ENCODE measurements at regions not wholly inside any gene's neighbourhood (a gene's known extent, or its start where the extent isn't known, plus 50 kb on each side); places are given as distances from the start of the nearest gene placed in this dataset.

DNA sequence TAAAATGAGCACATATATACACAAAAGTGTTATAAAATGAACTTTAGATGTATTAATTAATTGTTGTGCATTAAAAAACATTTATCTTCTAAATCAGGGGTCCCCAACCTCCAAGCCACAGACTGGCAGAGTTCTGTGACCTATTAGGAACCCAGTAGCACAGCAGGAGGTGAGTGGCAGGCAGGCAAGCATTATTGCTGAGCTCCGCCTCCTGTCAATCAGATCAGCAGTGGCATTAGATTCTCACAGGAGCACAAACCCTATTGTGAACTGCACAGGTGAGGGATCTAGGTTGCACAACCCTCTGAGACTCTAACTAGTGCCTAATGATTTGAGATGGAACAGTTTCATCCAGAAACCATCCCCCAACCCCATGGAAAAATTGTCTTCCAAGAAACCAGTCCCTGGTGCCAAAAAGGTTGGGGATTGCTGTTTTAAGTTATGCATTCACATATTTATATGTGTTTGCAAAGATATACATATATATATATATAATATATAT lies 583.7 kb downstream of the KCNJ2 start:
- no peak for FAIRE-seq

DNA sequence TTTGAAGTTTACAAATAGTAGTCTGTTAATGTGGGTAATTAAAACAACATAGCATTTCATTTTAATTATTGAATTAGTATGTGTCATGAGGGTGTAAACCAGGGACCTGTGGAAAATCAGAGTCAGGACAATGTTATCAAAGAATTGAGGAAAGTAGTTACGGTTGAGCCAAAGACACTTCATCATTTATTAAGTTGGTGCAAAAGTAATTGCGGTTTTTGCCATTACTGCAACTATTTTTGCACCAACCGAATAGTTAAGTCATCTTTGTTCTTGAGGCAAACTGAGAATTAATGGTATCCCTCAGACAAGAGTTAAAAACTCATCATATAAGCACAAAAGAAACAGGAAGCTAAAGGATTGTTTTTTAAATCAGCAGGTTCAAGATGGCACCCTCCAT lies 593.7 kb downstream of the KCNJ2 start:
- FAIRE-seq: no peak

- peak; percentile 34 for FAIRE-seq
Observed at GRCh38 chr17:70767102-70767701, 597.9 kb downstream of the KCNJ2 start.

DNA sequence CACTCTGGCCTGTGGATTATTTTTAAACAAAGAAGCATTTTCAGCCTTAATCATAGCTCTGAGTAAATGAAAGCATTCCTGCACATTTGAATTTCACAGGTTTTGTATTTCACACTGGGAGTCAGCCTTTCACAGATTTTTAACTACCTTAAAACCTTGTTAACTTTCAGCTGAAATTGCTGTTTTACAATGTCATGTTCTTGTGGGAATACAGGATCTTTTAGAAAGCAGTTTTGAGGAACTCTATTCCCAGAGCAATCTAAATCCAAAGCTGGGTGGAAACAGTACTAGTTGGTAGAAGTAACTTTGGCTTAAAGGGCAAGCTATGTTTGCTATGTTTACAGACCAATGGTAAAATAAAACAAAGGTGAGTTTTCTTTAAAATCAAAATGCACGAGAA lies 600.6 kb downstream of the KCNJ2 start:
- no peak for FAIRE-seq

- no peak for FAIRE-seq
Observed at GRCh38 chr17:70771804-70772386, 602.6 kb downstream of the KCNJ2 start.

GRCh38 chr17:70772761-70773160 lies 603.4 kb downstream of the KCNJ2 start:
- no peak for FAIRE-seq

- no peak for FAIRE-seq
Observed at GRCh38 chr17:70773258-70773657, 603.9 kb downstream of the KCNJ2 start.

DNA sequence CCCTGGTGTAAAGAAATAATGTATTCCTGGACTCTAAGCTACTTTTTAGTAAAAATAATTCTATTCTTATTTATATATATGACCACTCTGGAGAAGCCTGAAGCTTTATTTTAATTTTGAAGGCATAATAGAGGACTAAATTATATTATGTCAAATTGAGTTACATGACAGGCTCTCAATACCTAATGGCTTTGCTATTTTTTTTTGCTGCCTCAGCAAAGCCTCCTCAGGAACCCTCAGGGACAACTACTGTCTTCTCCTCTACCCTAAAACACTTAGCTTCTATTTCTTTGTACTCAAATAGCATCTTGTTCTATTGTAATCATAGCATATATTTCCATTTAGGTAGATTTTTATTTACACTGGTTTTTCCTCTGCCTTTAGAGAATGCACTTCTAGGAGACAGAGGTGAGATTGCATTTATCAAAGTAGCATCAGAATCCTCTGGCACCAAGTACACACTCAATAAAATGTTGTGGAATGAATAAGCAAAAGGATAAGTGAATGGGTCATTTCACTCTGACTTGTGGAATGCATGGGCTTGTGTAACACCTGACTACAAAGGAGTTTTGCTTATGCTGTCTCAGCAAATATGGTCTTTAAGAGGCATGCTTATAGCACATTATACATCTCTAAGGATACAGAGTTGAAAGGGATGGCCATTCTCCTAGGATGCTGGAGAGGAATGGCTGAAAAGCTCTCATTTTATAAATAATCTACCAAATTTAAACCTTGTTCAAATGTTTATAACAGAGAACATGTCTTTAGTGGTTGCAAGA lies 605.2 kb downstream of the KCNJ2 start:
- no peak for FAIRE-seq

DNA sequence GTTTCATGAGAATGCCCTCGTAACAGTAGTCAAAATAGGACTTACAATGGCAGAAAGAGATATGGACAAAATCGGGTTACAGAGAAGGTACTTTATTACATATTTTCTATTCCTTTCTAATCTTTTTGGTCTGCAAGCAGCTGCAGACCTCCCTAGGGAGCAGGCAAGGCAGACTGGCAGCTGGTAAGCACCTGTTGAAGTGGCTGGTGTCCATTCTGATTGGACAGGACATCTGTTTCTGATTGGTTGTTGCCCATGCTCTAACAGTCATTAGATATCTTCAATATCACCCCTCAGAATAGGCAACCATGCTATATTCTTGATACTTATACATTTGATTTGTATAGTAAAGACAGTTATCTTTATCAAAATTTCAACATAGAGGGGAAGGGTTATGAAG lies 606.3 kb downstream of the KCNJ2 start:
- FAIRE-seq: no peak

GRCh38 chr17:70776441-70776840 lies 607.1 kb downstream of the KCNJ2 start:
- no peak for FAIRE-seq

DNA sequence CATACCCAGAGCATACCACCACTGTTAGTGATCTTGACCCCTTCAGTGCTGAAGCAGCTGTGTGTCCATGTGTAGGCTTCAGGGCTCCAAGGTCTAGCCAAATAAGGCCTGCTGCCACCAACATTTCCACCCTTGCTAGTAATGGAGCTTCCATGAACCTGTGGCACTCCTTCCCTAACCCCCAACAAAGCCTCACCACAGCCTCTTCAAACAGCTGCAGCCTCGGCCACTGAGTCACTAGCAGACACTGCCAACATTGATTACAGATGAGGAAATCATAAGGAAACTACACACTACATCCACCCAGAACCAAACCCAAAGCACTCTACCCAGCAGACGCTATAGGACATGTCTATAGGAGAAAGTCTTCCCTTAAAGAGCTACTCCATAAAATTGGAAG lies 610.7 kb downstream of the KCNJ2 start:
- no peak for FAIRE-seq

DNA sequence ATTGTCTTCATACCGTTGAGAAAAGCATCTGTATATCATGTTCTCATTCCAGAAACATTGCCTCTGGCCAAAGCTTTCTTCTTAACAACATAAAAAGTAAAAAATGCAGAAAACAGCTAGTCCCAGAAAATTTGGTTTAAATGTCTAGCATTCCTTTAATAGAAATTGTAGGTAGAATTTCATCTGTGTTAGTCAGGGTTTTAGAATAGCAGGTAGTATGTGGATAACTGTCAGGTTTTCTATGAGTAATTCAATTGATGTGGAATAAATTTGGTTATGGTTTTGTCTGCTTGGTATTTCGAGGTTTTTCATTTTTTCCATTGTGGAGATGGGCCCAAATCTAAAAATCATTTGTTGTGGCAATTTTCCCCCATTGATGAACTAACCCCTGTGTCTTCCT lies 616.7 kb downstream of the KCNJ2 start:
- FAIRE-seq: no peak

GRCh38 chr17:70787721-70788300 lies 618.5 kb downstream of the KCNJ2 start:
- no peak for FAIRE-seq

DNA sequence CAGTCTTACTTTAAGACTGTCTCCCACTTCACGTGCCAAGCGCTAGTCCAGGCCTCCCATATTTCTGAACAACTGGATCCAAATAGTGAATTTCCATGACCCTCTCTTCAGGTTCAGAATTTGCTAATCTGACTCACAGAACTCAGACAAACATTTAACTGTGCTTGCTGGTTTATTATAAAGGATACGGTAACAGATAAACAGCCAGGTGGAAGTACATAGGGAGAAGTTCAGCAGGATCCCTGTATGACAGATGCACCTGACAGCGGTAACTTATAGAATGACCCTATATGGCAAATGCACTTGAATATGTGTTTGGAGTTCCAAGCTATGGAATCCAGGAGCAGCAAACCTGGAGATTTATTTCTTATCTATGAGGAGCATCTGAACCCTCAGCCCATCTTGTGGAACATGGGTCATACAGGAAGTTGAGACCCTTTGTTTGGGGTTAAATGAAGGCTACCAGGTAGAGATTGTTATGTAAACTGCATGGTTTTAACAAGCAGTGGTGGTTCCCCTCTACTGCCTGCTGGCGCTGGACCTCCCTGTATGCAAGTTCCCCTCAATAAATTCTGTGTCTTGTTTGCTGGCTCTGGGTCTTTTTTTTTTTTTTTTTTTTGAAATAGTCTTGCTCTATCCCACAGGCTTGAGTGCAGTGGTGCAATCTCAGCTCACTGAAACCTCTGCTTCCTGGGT lies 622.6 kb downstream of the KCNJ2 start:
- no peak for FAIRE-seq

DNA sequence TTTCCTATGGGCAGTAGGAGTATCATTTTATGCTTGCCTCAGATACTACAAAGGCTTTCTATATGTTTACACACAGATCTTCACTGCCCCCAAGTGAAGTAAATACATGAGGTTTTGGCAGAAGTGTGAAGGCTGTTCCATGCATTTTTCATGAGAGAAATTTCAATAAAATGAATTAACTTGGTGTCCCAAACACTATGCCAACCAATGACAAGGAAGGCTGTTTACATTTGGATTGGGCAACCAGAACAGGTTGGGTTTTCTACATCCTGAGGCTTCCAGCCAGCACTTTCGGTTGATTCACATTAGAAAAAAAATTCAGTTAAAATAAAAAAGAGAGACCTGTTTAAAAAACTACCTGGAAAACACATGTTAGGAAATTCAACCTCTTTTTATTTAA lies 625.4 kb downstream of the KCNJ2 start:
- no peak for FAIRE-seq

DNA sequence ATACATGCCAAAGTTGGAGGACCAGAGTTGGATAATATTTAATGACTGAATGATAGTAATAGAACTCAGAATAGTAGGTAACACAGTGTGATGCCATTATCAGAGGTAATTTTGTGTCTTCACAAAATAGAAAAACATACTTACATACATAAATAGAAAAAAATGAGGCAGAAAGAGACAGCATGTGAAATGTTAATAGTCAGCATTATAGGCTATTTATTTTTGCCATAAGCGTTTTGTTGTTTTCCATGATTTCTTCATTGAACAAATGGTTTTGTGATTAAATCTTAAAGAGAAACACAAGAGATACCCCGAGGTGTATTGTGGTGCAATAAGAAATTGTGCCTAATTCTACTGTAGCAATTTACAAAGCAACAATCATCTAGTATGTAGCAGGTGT lies 626.3 kb downstream of the KCNJ2 start:
- FAIRE-seq: no peak

DNA sequence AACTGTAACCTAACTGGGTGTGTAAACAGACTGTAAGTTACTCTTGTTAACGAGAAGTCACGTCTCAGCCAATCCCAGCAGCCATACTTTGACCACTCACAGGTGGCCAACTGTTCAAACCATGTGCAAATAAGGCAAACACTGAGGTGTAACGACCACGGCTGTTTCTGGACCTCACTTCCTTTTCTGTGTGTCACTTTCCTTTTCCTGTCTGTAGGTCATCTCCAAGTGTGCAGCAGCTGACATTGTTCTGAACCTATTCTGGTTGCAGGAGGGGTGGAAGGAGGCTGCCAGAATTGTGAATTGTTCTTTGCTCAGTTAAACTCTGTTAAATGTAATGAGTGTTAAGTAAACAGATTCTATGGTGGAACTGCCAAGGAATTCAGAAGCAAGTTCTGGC lies 627.4 kb downstream of the KCNJ2 start:
- no peak for FAIRE-seq

DNA sequence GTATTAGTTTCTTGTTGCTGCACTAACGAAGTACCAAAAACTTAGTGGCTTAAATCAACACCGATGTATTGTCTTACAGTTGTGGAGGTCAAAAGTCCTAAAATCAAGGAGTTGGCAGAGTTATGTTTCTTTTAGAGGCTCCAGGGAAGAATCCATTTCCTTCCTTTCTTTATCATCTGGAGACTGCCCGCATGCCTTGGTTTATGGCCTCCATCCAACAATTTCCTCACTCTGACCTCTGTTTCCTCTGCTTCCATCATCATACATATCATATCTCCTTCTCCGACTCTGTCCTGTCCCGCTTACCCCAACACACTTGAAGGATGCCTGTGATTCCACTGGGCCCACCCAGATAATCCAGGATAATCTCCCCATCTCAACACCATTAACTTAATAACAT lies 627.8 kb downstream of the KCNJ2 start:
- no peak for FAIRE-seq

- FAIRE-seq: no peak
Observed at GRCh38 chr17:70804161-70804560, 634.8 kb downstream of the KCNJ2 start.

DNA sequence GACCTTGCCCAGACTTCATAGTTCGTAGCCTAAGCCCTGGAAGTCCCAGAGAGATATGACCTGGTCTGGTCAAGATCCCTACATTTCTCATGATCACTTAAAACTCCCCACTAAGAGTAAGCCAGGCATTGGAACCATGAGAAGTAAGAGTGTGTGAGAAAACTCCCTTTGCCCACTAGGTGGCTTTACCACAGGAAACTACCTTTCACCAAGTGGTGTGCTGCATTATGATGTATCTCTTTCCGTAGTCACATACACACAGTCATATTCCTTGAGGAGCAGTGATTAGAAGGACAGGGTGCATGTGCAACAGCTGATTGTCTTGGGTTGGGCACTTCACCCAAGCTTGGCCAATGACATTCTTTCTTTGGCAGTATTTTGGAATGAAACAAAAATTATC lies 639.3 kb downstream of the KCNJ2 start:
- no peak for FAIRE-seq

DNA sequence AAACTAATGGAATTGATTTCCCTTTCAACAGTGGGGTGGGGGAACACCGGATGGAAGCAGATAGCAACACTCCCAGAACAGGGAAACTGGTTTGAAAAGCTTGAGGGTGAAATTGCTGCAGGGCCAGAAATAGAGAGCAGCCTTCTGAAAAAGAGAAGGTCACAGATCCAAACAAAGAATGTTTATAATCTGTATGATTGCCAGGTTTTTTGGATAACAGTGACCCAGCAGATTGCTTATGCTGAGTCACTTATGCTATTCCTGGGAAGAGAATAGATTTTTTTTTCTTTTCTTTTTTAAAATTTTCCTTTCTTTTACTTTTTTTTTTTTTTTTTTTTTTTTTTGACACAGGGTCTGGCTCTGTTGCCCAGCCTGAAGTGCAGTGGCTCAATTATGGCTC lies 641.3 kb downstream of the KCNJ2 start:
- no peak for FAIRE-seq

GRCh38 chr17:70813355-70813930 lies 644.1 kb downstream of the KCNJ2 start:
- no peak for FAIRE-seq

GRCh38 chr17:70819183-70819582 lies 649.9 kb downstream of the KCNJ2 start:
- no peak for FAIRE-seq
